HL-60 (cell line): ENCODE measurements at regions not wholly inside any gene's neighbourhood (a gene's known extent, or its start where the extent isn't known, plus 50 kb on each side); places are given as distances from the start of the nearest gene placed in this dataset.

Experiments
- DNase-seq, 2 experiments: peaks; one replicate each; pipeline ENCODE4 v3.0.0-alpha.2; 2010 to 2020; ENCODE audit warnings: low read depth in 1 of 2, low spot score in 1 of 2
- H3K27ac ChIP-seq: fragments of 250-450 bp; sonication (Bioruptor Pico); replicated peaks from 2 replicates; pipeline ENCODE4 v1.5.1; 2020; ENCODE audit warnings: mild to moderate bottlenecking, moderate library complexity
- H3K27me3 ChIP-seq: fragments of 250-450 bp; sonication (Bioruptor Pico); 2 replicates; pipeline ENCODE4 v1.5.1; 2021; ENCODE audit warnings: mild to moderate bottlenecking, moderate library complexity; ENCODE audit not compliant: insufficient read depth, poor library complexity, severe bottlenecking
- H3K4me3 ChIP-seq: replicated peaks from 2 replicates; pipeline ENCODE4 v1.5.1; 2011; ENCODE audit warnings: mild to moderate bottlenecking, control low read depth, low read length; ENCODE audit not compliant: insufficient read depth
- CTCF ChIP-seq: IDR thresholded peaks from one replicate; pipeline ENCODE4 v1.5.1; 2011; ENCODE audit warnings: low read length, control low read depth, inconsistent platforms; ENCODE audit not compliant: insufficient read depth
- GABPA ChIP-seq: IDR thresholded peaks from 2 replicates; pipeline ENCODE4 v1.6.1; 2012; ENCODE audit warnings: low read depth
- POLR2AphosphoS5 ChIP-seq: IDR thresholded peaks from 2 replicates; pipeline ENCODE4 v1.6.1; 2012; ENCODE audit warnings: low read depth
- REST ChIP-seq: IDR thresholded peaks from 2 replicates; pipeline ENCODE4 v1.6.1; 2012; ENCODE audit warnings: low read depth; ENCODE audit not compliant: insufficient replicate concordance
- SPI1 ChIP-seq: IDR thresholded peaks from 2 replicates; pipeline ENCODE4 v1.6.1; 2012; ENCODE audit warnings: low read depth, mild to moderate bottlenecking, borderline replicate concordance

- no peak for DNase-seq
- TF ChIP-seq POLR2AphosphoS5: no peak
- no peak for TF ChIP-seq GABPA
- TF ChIP-seq CTCF: no peak
- no peak for TF ChIP-seq REST
- no peak for TF ChIP-seq SPI1
- Histone ChIP-seq H3K27ac (no peak overlapping the region), H3K4me3 (no peak overlapping the region), H3K27me3 (no peaks in the 10 kb centered on the region)
Observed at GRCh38 chr12:63318313-63318712, 167.3 kb upstream of the AVPR1A start.

GRCh38 chr12:63317880-63318279 is 166.9 kb upstream of the AVPR1A start:
- H3K27me3 ChIP-seq: no peaks in the 10 kb centered on the region
- no peak for DNase-seq
- H3K4me3 ChIP-seq: no peak overlapping the region
- H3K27ac ChIP-seq: no peak overlapping the region
- TF ChIP-seq GABPA: no peak

GRCh38 chr12:63317286-63317846 is 166.4 kb upstream of the AVPR1A start:
- H3K4me3 ChIP-seq: no peak overlapping the region
- TF ChIP-seq REST: no peak
- TF ChIP-seq SPI1: no peak
- TF ChIP-seq GABPA: no peak
- TF ChIP-seq CTCF: no peak
- no peak for TF ChIP-seq POLR2AphosphoS5
- H3K27ac ChIP-seq: no peak overlapping the region
- DNase-seq: no peak
- H3K27me3 ChIP-seq: no peaks in the 10 kb centered on the region

- DNase-seq: no peak
- Histone ChIP-seq H3K27me3 (no peaks in the 10 kb centered on the region), H3K27ac (no peak overlapping the region), H3K4me3 (no peak overlapping the region)
- TF ChIP-seq REST: no peak
- no peak for TF ChIP-seq GABPA
- no peak for TF ChIP-seq POLR2AphosphoS5
- no peak for TF ChIP-seq SPI1
- TF ChIP-seq CTCF: no peak
Observed at GRCh38 chr12:63313139-63313538, 162.1 kb upstream of the AVPR1A start.
